ENCODE measurements at regions not wholly inside any gene's neighbourhood (a gene's known extent, or its start where the extent isn't known, plus 50 kb on each side); places are given as distances from the start of the nearest gene placed in this dataset.

GRCh38 chr10:94192333-94192732 lies 170.4 kb downstream of the NOC3L start:
- no peak for TF ChIP-seq POLR2A (IDR thresholded peaks at IDR 0.05; ENCODE audit: borderline replicate concordance, extremely low read depth, insufficient read depth, insufficient read length)
- no peak for TF ChIP-seq EZH2 (IDR thresholded peaks at IDR 0.05)
- TF ChIP-seq CTCF (IDR thresholded peaks at IDR 0.05 in 2 of 3, conservative IDR thresholded peaks at IDR 0.05 in 1 of 3; ENCODE audit: borderline replicate concordance in 1 of 3, insufficient read depth in 1 of 3, low read depth in 2 of 3, low read length in 2 of 3) = no peak
- TF ChIP-seq EZH2phosphoT487 (IDR thresholded peaks at IDR 0.05; ENCODE audit: borderline replicate concordance) = no peak
- no peak for TF ChIP-seq POLR2AphosphoS5 (IDR thresholded peaks at IDR 0.05; ENCODE audit: low read depth, low read length)
- TF ChIP-seq RAD21 (IDR thresholded peaks at IDR 0.05; ENCODE audit: low read depth) = no peak
- no peak for TF ChIP-seq REST (IDR thresholded peaks at IDR 0.05; ENCODE audit: low read depth)
- TF ChIP-seq SIN3A (IDR thresholded peaks at IDR 0.05; ENCODE audit: low read depth) = no peak
- TF ChIP-seq ZNF274 (IDR thresholded peaks at IDR 0.05; ENCODE audit: low read depth, low read length) = no peak
- TF ChIP-seq JUND (IDR thresholded peaks at IDR 0.05) = no peak
